ENCODE measurements at regions not wholly inside any gene's neighbourhood (a gene's known extent, or its start where the extent isn't known, plus 50 kb on each side); places are given as distances from the start of the nearest gene placed in this dataset.

GRCh38 chr2:67812682-67813081, 250.1 kb downstream of the C1D start:
- H3K9me3 Mint-ChIP-seq, result peaks cover 18% of the 10 kb centered on the region
- no peaks in the 10 kb centered on the region for H3K27me3 Mint-ChIP-seq
- DNase-seq (ENCODE audit: extremely low spot score, unreplicated experiment), result no peak
- H3K27ac Mint-ChIP-seq, result no peak overlapping the region
- no peaks in the 10 kb centered on the region for H3K36me3 Mint-ChIP-seq
- TF ChIP-seq, protein P1, sequence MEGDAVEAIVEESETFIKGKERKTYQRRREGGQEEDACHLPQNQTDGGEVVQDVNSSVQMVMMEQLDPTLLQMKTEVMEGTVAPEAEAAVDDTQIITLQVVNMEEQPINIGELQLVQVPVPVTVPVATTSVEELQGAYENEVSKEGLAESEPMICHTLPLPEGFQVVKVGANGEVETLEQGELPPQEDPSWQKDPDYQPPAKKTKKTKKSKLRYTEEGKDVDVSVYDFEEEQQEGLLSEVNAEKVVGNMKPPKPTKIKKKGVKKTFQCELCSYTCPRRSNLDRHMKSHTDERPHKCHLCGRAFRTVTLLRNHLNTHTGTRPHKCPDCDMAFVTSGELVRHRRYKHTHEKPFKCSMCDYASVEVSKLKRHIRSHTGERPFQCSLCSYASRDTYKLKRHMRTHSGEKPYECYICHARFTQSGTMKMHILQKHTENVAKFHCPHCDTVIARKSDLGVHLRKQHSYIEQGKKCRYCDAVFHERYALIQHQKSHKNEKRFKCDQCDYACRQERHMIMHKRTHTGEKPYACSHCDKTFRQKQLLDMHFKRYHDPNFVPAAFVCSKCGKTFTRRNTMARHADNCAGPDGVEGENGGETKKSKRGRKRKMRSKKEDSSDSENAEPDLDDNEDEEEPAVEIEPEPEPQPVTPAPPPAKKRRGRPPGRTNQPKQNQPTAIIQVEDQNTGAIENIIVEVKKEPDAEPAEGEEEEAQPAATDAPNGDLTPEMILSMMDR (conservative IDR thresholded peaks at IDR 0.05), result no peak
- no peak overlapping the region for H3K4me3 Mint-ChIP-seq
- peaks cover 4% of the 10 kb centered on the region for H3K4me1 Mint-ChIP-seq (ENCODE audit: unreplicated experiment)

DNA sequence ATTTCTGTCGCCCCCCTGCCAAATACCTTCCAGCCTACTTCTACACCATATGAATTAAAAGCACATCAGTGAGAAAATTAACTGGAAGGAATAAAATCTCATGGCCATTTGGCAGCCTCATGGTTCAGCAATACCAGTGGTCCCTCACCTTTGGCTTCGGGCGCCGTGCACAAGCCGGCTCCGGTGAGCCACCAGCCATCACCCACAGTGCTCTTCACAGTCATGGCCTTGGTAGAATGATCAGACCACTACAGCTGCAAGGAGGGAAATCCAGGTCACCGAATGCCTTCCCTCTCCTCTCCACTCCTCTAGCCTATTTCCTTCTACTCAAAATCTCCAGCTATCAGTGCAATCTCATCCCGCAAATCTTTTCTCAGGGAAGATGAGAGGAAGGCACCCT, 239.1 kb downstream of the C1D start:
- H3K27ac Mint-ChIP-seq, result no peak overlapping the region
- H3K4me3 Mint-ChIP-seq, result no peak overlapping the region
- H3K27me3 Mint-ChIP-seq, result peaks cover 3% of the 10 kb centered on the region
- DNase-seq (ENCODE audit: extremely low spot score, unreplicated experiment), result no peak
- peaks cover 15% of the 10 kb centered on the region for H3K9me3 Mint-ChIP-seq
- TF ChIP-seq, protein P1 (conservative IDR thresholded peaks at IDR 0.05), result no peak
- H3K36me3 Mint-ChIP-seq, result peaks cover 9% of the 10 kb centered on the region
- H3K4me1 Mint-ChIP-seq (ENCODE audit: unreplicated experiment), result peaks cover 19% of the 10 kb centered on the region

DNA sequence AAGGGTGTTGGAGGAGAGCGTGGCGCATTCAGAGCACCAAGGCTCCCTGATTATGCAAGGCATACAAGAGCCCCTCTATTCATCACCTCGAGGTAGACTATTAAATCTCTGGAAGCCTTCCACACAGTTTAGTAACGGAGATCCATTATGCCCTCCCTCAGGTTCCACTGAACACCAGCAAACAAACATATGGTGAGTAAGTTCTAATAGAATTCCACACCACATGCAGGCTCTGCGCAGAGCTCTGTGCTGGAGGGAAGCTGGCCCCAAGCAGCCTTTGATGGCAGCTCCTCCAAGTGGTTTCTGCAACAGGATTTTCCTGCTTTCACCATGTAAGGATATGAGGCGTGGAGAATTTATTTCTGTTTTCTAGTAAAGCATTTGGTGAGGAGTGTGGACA, 238.6 kb downstream of the C1D start:
- H3K4me3 Mint-ChIP-seq, result no peak overlapping the region
- peaks cover 3% of the 10 kb centered on the region for H3K27me3 Mint-ChIP-seq
- peaks cover 19% of the 10 kb centered on the region for H3K4me1 Mint-ChIP-seq (ENCODE audit: unreplicated experiment)
- peaks cover 15% of the 10 kb centered on the region for H3K9me3 Mint-ChIP-seq
- no peak overlapping the region for H3K27ac Mint-ChIP-seq
- TF ChIP-seq, protein P1 (conservative IDR thresholded peaks at IDR 0.05), result no peak
- DNase-seq (ENCODE audit: extremely low spot score, unreplicated experiment), result no peak
- peaks cover 9% of the 10 kb centered on the region for H3K36me3 Mint-ChIP-seq

DNA sequence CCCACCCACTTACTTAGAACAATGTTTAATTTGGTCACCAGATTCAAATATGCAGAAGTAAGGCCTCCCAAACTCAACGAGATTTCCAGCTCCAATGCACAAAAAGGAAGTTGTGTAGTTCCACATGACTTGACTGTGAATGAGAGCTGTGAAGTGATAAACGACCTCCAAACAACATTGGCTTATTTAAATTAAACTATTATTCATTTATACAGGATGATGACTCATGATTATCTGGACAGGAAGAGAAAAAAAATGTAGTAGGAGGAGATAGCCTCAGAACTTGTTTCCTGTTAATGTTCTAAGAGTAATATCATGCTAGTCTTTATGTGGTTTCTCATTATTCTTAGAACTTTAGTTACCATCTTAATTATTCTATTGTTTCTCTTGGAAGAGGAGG, 237.3 kb downstream of the C1D start:
- Mint-ChIP-seq H3K4me3 (peak overlapping the region; percentile 27), H3K4me1 (ENCODE audit: unreplicated experiment) (peaks cover 19% of the 10 kb centered on the region), H3K36me3 (peaks cover 9% of the 10 kb centered on the region), H3K27ac (no peak overlapping the region), H3K27me3 (peaks cover 3% of the 10 kb centered on the region), H3K9me3 (peaks cover 15% of the 10 kb centered on the region)
- no peak for DNase-seq (ENCODE audit: extremely low spot score, unreplicated experiment)
- TF ChIP-seq, protein P1 (conservative IDR thresholded peaks at IDR 0.05), result no peak

DNA sequence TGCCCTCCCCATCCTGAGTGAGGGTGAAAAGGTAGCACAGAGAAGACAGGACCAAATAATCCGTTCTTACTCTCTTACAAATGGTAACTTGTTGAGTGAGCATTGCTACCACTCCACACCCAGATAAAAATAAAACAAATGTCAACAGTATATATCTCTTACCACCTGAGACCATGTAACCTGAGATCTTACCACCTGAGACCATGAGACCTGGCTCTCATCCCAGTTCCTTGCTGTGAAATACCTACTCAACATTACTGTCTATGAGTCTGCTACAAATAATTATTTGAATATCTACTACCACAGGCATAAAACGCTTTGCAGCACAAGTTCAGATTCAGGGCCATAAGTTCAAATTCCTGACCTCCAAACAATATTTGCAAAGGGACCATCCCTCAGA, 234.7 kb downstream of the C1D start:
- Mint-ChIP-seq H3K36me3 (peaks cover 9% of the 10 kb centered on the region), H3K27ac (no peak overlapping the region), H3K4me3 (no peak overlapping the region), H3K4me1 (ENCODE audit: unreplicated experiment) (peaks cover 10% of the 10 kb centered on the region), H3K27me3 (peaks cover 3% of the 10 kb centered on the region), H3K9me3 (peaks cover 23% of the 10 kb centered on the region)
- no peak for DNase-seq (ENCODE audit: extremely low spot score, unreplicated experiment)
- TF ChIP-seq, protein P1 (conservative IDR thresholded peaks at IDR 0.05), result no peak

DNA sequence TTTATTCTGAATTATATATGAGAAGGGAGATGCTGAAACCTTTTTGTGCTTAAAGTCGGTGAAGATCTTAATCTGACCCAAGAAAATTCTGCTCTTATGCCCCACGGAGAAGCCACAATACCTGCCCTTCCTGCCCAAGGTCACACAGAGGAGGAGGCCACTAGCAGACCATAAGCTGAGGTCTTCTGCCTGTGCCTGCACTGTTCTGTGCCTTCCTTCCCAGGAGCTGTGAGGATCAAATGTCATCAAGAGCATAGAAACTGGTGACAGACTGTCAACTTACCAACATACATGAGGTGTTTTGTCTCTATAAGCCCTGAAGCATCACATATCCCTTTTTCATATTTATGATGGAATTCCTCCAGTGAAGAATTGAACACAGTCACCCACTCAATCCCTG, 233.3 kb downstream of the C1D start:
- Mint-ChIP-seq H3K9me3 (peaks cover 27% of the 10 kb centered on the region), H3K27ac (no peak overlapping the region), H3K4me3 (no peak overlapping the region), H3K27me3 (peaks cover 3% of the 10 kb centered on the region), H3K36me3 (peaks cover 9% of the 10 kb centered on the region), H3K4me1 (ENCODE audit: unreplicated experiment) (peaks cover 20% of the 10 kb centered on the region)
- TF ChIP-seq, protein P1 (conservative IDR thresholded peaks at IDR 0.05), result no peak
- no peak for DNase-seq (ENCODE audit: extremely low spot score, unreplicated experiment)

All from type B pancreatic cell (in vitro differentiated cells).